Globus pallidus (tissue), 1 donor: ENCODE measurements at regions not wholly inside any gene's neighbourhood (a gene's known extent, or its start where the extent isn't known, plus 50 kb on each side); places are given as distances from the start of the nearest gene placed in this dataset.
"Not testable (repeated sequence)": the region's sequence is repeated elsewhere in the genome, so short reads cannot be mapped to it uniquely, and the experiment has no call there.

Experiments used
- DNase-seq: peaks from one replicate; pipeline ENCODE4 v3.0.0-alpha.2; 2015; ENCODE audit warnings: low spot score

GRCh38 chr7:152543799-152544198, 108.0 kb upstream of the KMT2C start:
- DNase-seq, result no peak

DNA sequence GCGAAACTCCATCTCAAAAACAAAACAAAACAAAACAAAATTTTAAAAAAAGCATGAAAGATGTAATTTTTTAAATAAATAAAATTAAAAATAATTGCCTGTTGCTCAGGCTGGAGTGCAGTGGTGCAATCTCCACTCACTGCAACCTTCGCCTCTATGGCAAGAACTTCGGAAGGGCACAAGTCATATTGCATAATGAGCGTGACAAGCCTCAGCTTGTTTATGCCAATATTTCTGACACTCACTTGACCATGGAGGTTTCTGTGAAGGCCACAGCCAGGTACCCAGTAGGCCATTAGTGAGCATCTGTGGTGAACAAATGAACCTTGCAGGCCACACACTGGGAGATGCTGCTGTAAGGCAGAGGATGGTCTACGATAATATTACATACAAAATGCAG, 106.1 kb upstream of the KMT2C start:
- DNase-seq, result no peak

GRCh38 chr7:152539190-152539495, 103.3 kb upstream of the KMT2C start:
- DNase-seq, result not testable (repeated sequence)

GRCh38 chr7:152538346-152539189, 102.8 kb upstream of the KMT2C start:
- not testable (repeated sequence) for DNase-seq

DNA sequence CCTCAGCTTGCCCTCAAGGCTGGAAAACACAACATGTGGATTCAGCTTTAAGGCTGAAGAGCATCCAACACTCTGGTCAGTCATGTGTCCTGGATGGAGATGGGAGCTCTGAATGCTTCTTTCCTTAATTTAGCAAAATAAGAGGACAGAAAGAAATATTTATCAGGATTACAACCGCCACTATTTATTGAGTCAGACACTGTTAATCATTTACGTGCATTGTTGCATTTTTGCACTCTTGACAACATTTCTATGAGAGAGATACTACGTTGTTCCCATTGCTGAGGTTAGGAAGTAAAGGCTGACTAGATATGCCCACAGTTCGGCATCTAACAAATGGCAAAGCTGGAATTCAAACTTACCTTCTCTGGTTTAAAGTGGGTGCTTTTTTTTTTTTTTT, 101.8 kb upstream of the KMT2C start:
- DNase-seq, result no peak

GRCh38 chr7:152528612-152529011, 92.8 kb upstream of the KMT2C start:
- DNase-seq, result no peak

DNA sequence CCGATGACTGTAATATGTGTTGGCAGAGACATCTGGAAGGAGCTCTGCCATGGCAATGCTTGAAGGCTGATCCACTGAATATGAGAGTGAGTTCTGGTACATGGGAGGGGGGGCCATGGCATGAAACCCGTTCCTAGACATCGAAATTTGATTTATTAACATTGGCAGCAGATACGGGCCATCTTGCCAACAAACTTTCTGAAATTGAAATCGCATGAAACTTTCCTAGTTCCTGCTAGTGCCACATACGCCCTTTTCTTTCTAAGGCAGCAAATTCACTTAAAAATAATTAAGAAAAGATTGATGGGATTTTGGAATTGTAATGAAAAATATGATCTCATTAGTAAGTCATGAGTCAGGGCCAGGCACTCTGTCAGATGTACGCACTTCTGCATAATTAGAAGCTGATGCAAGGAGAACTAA, 91.8 kb upstream of the KMT2C start:
- no peak for DNase-seq

DNA sequence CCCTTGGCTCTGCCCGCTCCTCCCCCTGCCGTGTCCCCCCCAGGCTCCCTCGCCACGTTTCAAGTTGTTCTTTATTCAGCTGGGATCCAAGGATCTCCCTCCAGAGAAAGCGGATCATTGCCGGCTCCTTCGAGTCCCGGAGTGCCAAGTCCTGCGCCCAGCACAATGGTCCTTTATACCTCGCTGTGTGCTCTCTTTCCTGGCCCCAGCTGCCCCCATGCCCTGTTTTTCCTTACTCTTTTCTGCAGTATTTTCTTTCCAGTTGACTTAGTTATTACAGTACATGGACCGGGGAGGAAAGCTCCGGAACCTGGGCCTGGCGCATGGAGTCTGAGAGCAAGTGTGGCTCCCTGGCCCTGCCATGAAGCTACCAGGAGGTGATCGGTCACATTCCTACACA, 88.1 kb upstream of the KMT2C start:
- DNase-seq, result peak; percentile 39

- DNase-seq, result peak; percentile 71
Measured at GRCh38 chr7:152522571-152523067, 86.8 kb upstream of the KMT2C start.

DNA sequence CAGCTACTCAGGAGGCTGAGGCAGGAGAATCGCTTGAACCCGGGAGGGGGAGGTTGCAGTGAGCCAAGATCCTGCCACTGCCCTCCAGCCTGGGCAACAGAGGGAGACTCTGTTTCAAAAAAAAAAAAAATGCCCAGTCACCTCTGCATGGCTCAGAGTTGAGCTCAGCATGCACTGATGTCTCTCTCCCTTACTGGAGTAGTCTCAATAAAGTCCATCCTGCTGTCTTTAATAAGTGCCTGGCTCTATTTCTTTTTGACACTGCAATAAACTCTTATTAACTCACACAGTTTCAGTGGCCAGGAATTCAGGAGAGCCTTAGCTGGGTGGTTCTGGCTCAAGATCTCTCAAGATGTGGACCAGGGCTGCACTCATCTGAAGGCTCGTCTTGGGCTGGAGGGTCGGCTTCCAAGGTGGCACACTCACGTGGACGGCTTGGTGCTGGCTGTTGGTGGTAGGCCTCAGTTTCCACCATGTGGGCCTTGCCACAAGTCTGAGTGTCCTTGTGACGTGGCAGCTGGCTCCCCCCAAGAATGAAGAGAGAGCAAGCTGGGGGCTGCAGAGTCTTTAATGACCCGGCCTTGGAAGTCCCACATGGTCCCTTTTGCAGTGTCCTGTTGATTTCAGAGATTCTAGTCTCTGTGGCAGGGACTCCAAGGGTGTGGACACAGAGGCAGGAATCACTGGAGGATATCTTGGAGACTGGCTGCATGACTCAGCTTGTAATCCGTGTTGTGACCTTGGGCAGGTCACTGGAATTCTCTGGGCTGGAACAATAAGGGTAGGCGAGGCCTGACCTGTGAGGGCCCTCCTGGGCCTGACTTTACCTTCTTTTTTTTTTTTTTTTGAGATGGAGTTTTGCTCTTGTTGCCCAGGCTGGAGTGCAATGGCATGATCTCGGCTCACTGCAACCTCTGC, 85.9 kb upstream of the KMT2C start:
- no peak for DNase-seq

- DNase-seq, result no peak
Measured at GRCh38 chr7:152520861-152521302, 85.1 kb upstream of the KMT2C start.

- DNase-seq, result no peak
Measured at GRCh38 chr7:152519290-152519689, 83.5 kb upstream of the KMT2C start.

DNA sequence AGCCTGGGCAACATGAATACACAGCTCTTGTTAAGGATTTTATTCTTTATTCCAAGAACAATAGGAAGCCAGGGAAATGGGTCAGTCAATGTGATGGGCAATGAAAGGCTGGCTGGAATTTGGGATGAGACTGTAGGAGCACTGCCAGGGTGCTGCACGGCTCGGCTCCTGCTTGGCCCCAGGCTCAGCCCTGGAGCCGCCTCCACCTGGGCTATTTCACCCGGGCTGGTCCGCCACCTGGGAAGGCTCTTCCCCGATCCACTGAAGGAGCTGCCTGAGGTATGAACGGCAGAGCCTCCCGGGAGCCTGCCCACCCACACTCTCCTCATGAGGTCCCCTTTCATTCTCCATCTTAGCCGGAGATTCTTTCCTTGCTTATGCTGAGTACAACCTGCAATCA, 80.4 kb upstream of the KMT2C start:
- no peak for DNase-seq

DNA sequence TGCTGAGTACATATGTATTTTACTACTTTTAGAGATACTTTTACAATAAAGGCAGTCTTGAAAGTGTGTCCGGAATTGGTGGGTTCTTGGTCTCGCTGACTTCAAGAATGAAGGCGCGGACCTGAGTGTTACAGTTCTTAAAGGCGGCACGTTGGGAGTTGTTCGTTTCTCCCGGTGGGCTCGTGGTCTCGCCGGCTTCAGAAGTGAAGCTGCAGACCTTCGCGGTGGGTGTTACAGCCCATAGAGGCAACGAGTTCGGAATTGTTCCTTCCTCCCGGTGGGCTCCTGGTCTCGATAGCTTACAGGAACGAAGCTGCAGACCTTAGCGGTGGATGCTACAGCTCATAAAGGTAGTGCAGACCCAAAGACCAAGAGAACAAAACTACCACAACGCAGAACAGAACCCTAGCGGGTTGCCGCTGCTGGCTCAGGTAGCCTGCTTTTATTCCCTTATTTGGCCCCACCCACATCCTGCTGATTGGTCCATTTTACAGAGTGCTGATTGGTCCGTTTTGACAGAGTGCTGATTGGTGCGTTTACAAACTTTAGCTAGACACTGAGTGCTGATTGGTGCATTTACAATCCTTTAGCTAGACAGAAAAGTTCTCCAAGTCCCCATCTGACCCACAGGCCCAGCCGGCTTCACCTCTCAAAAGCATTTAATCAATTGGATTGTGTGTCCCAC, 79.6 kb upstream of the KMT2C start:
- DNase-seq, result not testable (repeated sequence)

DNA sequence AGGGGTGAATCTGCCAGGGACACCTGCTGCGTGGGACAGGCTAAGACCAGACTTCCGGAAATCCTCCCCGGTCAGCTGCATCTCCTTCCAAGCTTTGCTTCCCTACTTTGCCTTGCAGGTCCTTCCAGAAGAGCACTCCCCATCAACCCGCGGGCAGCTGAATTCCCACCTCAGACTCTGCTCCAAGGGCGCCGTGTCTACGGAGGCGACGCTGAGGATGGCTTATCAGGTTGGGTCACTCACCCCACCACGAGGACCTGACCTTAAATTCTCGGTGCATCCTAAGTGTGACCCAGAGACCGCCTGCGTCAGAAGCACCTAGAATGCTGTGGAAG, 78.9 kb upstream of the KMT2C start:
- DNase-seq, result no peak

GRCh38 chr7:152513861-152514770, 78.3 kb upstream of the KMT2C start:
- no peak for DNase-seq

DNA sequence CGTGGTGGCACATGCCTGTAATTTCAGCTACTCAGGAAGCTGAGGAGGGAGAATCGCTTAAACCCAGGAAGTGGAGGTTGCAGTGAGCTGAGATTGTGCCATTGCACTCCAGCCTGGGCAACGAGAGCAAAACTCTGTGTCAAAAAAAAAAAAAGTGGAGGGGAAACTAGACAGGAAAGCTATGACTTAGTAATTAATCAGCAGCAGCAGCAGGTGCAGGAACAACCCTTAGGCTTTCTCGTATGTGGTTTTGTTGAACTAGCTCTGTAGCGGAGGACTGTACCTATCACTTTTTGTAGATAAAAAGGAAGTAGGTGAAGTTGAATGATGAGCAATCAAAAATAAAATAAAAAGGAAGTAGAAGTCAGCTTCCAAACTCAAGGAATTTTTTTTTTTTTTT, 76.9 kb upstream of the KMT2C start:
- DNase-seq, result no peak

DNA sequence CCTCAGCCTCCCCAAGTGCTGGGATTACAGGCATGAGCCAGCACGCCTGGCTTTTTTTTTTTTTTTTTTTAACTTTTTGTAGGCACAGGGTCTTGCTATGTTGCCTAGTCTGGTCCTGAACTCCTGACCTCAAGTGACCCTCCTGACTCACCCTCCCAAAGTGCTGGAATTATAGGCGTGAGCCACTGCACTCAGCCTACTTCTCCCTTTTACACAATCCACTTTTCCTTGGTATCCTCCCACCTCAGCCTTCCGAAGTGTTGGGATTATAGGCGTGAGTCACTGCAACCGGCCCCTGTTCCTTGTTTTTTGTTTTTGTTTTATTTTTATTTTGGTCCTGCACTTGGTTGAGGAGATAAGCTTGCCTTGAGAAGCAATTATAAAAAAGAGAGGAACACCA, 75.9 kb upstream of the KMT2C start:
- DNase-seq, result no peak

- DNase-seq, result no peak
Measured at GRCh38 chr7:152508701-152509100, 72.9 kb upstream of the KMT2C start.

DNA sequence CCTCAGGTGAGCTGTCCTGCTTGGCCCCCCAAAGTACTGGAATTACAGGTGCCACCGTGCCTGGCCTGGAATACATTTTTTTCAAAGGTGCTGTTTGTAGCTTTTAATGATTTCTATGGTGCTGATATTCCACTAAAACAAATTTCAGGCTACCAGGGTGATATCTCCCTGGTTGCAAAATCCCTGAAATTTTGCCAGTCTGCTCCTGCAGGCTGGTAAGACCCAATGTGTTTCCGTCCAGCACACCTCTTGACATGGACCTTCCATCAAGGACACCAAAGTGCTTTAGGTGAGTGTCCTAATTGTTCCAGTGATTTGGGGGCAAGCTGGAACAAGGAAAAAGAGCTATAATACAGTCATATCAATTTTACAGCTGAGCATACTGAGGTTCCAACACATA, 69.8 kb upstream of the KMT2C start:
- DNase-seq, result no peak

GRCh38 chr7:152504816-152505215, 69.0 kb upstream of the KMT2C start:
- no peak for DNase-seq
